K562 (cell line): ENCODE measurements at regions not wholly inside any gene's neighbourhood (a gene's known extent, or its start where the extent isn't known, plus 50 kb on each side); places are given as distances from the start of the nearest gene placed in this dataset.

Experiments
- ATAC-seq: fragments of 200-7000 bp; cut with Tn5 transposase; 3 replicates; pipeline ENCODE4 v1.9.1; 2020; ENCODE audit warnings: moderate library complexity
- BruUV-seq: library from RNA; stranded (reverse); fragments of 400-500 nt; replicated peaks from 2 replicates; lab custom pipeline; 2021; lab: Mats Ljungman, UMichigan
- CTCF ChIA-PET: fragments of 300-600 bp; formaldehyde crosslinking; extraction: SDS; loops from one replicate; lab custom pipeline; 2021; ENCODE audit warnings: low intra/inter-chr PET ratio; lab: Yijun Ruan, JAX
- POLR2A ChIA-PET: fragments of 300-600, 350-650 bp; sonication (Branson Sonifier 250); formaldehyde crosslinking; extraction: SDS; loops from one replicate; lab custom pipeline; 2021; ENCODE audit warnings: antibody characterized with exemption, inconsistent platforms; lab: Yijun Ruan, JAX
- DNase-seq, 4 experiments: peaks; one replicate each; pipeline versions ENCODE4 v3.0.0 to v3.0.0-alpha.2; 2011 to 2018; ENCODE audit warnings: low spot score in 3 of 4, mixed read lengths in 3 of 4; ENCODE audit errors: extremely low read depth in 1 of 4
- FAIRE-seq: peaks from 2 replicates; lab custom pipeline; 2011; peaks lifted over from hg19 to GRCh38; lab: Jason Lieb, UNC
- H2AFZ ChIP-seq: 2 replicates; pipeline ENCODE4 v1.6.0; 2011; ENCODE audit warnings: low read depth, low read length, control low read depth, inconsistent platforms
- H3K27ac ChIP-seq: fragments of 200-600 bp; 3 replicates; pipeline ENCODE4 v1.8.0; 2011; ENCODE audit warnings: low read depth, mild to moderate bottlenecking, control low read depth, inconsistent platforms, low read length, moderate library complexity, mixed read lengths; ENCODE audit errors: extremely low read depth
- H3K27me3 ChIP-seq, 2 experiments: fragments of 300-600 bp in 1 of 2; 2 replicates in 1 of 2; 3 replicates in 1 of 2; pipeline versions ENCODE4 v1.6.0 to v1.8.0; 2011; ENCODE audit warnings: inconsistent platforms in 2 of 2, low read length in 2 of 2, mild to moderate bottlenecking in 1 of 2, mixed read lengths in 1 of 2, moderate library complexity in 1 of 2; ENCODE audit not compliant: control insufficient read depth in 2 of 2, insufficient read depth in 2 of 2
- H3K36me3 ChIP-seq: fragments of 300-600 bp; 3 replicates; pipeline ENCODE4 v1.8.0; 2011; ENCODE audit warnings: mild to moderate bottlenecking, low read length, inconsistent platforms; ENCODE audit not compliant: control insufficient read depth, insufficient read depth
- H3K4me1 ChIP-seq, 2 experiments: fragments of 200-600 bp in 1 of 2; replicated peaks in 1 of 2; 2 replicates in 1 of 2; 3 replicates in 1 of 2; pipeline versions ENCODE4 v1.5.1 to v1.8.0; 2011; ENCODE audit warnings: inconsistent platforms in 2 of 2, low read length in 2 of 2, mild to moderate bottlenecking in 1 of 2, mixed read lengths in 1 of 2, moderate library complexity in 1 of 2; ENCODE audit not compliant: control insufficient read depth in 2 of 2, insufficient read depth in 2 of 2
- H3K4me2 ChIP-seq: 2 replicates; pipeline ENCODE4 v1.6.1; 2011; ENCODE audit warnings: low read length, control low read depth, inconsistent platforms, mixed read lengths; ENCODE audit not compliant: insufficient read depth
- H3K4me3 ChIP-seq: fragments of 200-600 bp; sonication (generic), shearing (Covaris generic); 2 replicates; pipeline ENCODE4 v1.5.1; 2016; ENCODE audit warnings: control low read depth, inconsistent platforms
- H3K79me2 ChIP-seq: fragments of 200-600 bp; 3 replicates; pipeline ENCODE4 v1.8.0; 2011; ENCODE audit warnings: low read length, inconsistent platforms; ENCODE audit not compliant: control insufficient read depth, insufficient read depth
- H3K9ac ChIP-seq, 2 experiments: 2 replicates each; pipeline versions ENCODE4 v1.6.0 to v1.6.1; 2011; ENCODE audit warnings: low read depth in 2 of 2, low read length in 2 of 2, control low read depth in 1 of 2, inconsistent platforms in 1 of 2, mild to moderate bottlenecking in 1 of 2, mixed read lengths in 1 of 2; ENCODE audit not compliant: insufficient read depth in 1 of 2
- H3K9me1 ChIP-seq: one replicate; pipeline ENCODE4 v1.6.0; 2011; ENCODE audit warnings: inconsistent platforms, mild to moderate bottlenecking, low read length, moderate library complexity; ENCODE audit not compliant: control insufficient read depth, insufficient read depth
- H3K9me3 ChIP-seq: replicated peaks from 2 replicates; pipeline ENCODE4 v1.5.1; 2011; ENCODE audit warnings: low read depth, low read length, inconsistent platforms; ENCODE audit not compliant: control insufficient read depth, insufficient read depth
- H4K20me1 ChIP-seq: replicated peaks from 2 replicates; pipeline ENCODE4 v1.6.1; 2011; ENCODE audit warnings: low read length, inconsistent platforms, mixed read lengths; ENCODE audit not compliant: control insufficient read depth, insufficient read depth
- BRF2 ChIP-seq: IDR thresholded peaks from 3 replicates; pipeline ENCODE4 v1.6.1; 2011; ENCODE audit warnings: borderline replicate concordance, mild to moderate bottlenecking; ENCODE audit not compliant: insufficient read length, insufficient read depth
- CBX3 ChIP-seq, 2 experiments: IDR thresholded peaks; 1 replicate in 1 of 2; 2 replicates in 1 of 2; pipeline ENCODE4 v1.6.1; 2012; ENCODE audit warnings: inconsistent platforms in 2 of 2, low read length in 2 of 2, borderline replicate concordance in 1 of 2, control low read depth in 1 of 2
- ELF1 ChIP-seq: fragments of 200-800 bp; sonication (Bioruptor generic); IDR thresholded peaks from 2 replicates; pipeline ENCODE4 v1.6.1; 2016; ENCODE audit warnings: missing genetic modification characterization, missing compliant biosample characterization
- EP300 ChIP-seq: IDR thresholded peaks from 2 replicates; pipeline ENCODE4 v1.6.1; 2012; ENCODE audit warnings: low read length, improper control_type of control experiment
- HMGN3 ChIP-seq: IDR thresholded peaks from 2 replicates; pipeline ENCODE4 v1.6.1; 2011; ENCODE audit warnings: borderline replicate concordance, low read depth, mild to moderate bottlenecking, mixed read lengths, low read length; ENCODE audit not compliant: insufficient read length; ENCODE audit errors: extremely low read depth
- IRF2 ChIP-seq: sonication (generic); formaldehyde crosslinking; IDR thresholded peaks from 2 replicates; pipeline ENCODE4 v1.8.1; 2022; ENCODE audit warnings: mild to moderate bottlenecking, missing genetic modification reagents
- KLF1 ChIP-seq: fragments of 450-650 bp; IDR thresholded peaks from 2 replicates; pipeline ENCODE4 v1.6.1; 2016; ENCODE audit warnings: missing genetic modification characterization, missing compliant biosample characterization
- KLF6 ChIP-seq: fragments of 250-450 bp; sonication (Bioruptor Pico); IDR thresholded peaks from 2 replicates; pipeline ENCODE4 v1.4.0; 2020; ENCODE audit warnings: mild to moderate bottlenecking, moderate library complexity, borderline replicate concordance
- MYNN ChIP-seq, 2 experiments: sonication (generic); formaldehyde crosslinking in 1 of 2; IDR thresholded peaks; 2 replicates each; pipeline versions ENCODE4 v1.5.0 to v1.6.1; 2016 to 2020; ENCODE audit warnings: antibody characterized with exemption in 1 of 2, missing genetic modification reagents in 1 of 2
- RFX7 ChIP-seq: fragments of 250-450 bp; sonication (Bioruptor Pico); IDR thresholded peaks from 2 replicates; pipeline ENCODE4 v1.5.1; 2021; ENCODE audit warnings: mild to moderate bottlenecking
- ZNF197 ChIP-seq: fragments of 200-800 bp; sonication (Bioruptor generic); IDR thresholded peaks from 2 replicates; pipeline ENCODE4 v1.6.1; 2016; ENCODE audit warnings: low read depth, missing genetic modification characterization, missing compliant biosample characterization
- in situ Hi-C: fragments of 300-500 bp; cut with MboI; formaldehyde crosslinking; loops from 4 replicates; pipeline ENCODE4 v1.15.0; 2018; ENCODE audit warnings: inconsistent platforms, mixed read lengths
- intact Hi-C: fragments of 100-400 bp; cut with micrococcal nuclease; formaldehyde crosslinking; loops from 2 replicates; pipeline ENCODE4 v1.14.2; 2022

- TF ChIP-seq ELF1 (tag) (no peak), KLF1 (no peak)
Measured at GRCh38 chr2:217179854-217180253, 320.0 kb upstream of the TNP1 start (continued).

- DNase-seq = no peak
- H3K9me3 ChIP-seq = no peaks in the 10 kb centered on the region
- ATAC-seq = no peak
- in situ Hi-C loops (no loop called here), intact Hi-C loops (loop anchor here (10.0 kb wide), 1 partner anchor 536 kb away; no protein-coding TSS in a partner anchor)
- no peaks in the 10 kb centered on the region for H3K27me3 ChIP-seq
- no TSS peak for BruUV-seq
- TF ChIP-seq HMGN3 (no peak), RFX7 (CRISPR knock-in tag) (no peak), CBX3 (IDR thresholded peaks at IDR 0.05; ENCODE audit: borderline replicate concordance in 1 of 2, low read length in 2 of 2) (no peak), ZNF197 (CRISPR knock-in tag) (no peak), EP300 (no peak), MYNN (IDR thresholded peaks at IDR 0.05) (no peak), MYNN (CRISPR knock-in tag; IDR thresholded peaks at IDR 0.05) (no peak), BRF2 (no peak), IRF2 (CRISPR knock-in tag) (no peak), KLF6 (CRISPR knock-in tag) (no peak)
- TF ChIP-seq, all 486 proteins: peak for 0
- ChIA-PET CTCF (no interaction called here), POLR2A (no interaction called here)
- Histone ChIP-seq H3K9me1 (no peaks in the 10 kb centered on the region), H3K27ac (no peak overlapping the region), H4K20me1 (no peaks in the 10 kb centered on the region), H3K4me1 (no peaks in the 10 kb centered on the region), H3K4me3 (no peak overlapping the region), H3K36me3 (no peaks in the 10 kb centered on the region), H3K4me2 (no peak overlapping the region), H3K79me2 (no peaks in the 10 kb centered on the region), H3K9ac (no peak overlapping the region), H2AFZ (no peak overlapping the region)
- FAIRE-seq = no peak
Measured at GRCh38 chr2:217178341-217178740, 318.5 kb upstream of the TNP1 start.
